Neuronal stem cell (in vitro differentiated cells): ENCODE measurements at regions not wholly inside any gene's neighbourhood (a gene's known extent, or its start where the extent isn't known, plus 50 kb on each side); places are given as distances from the start of the nearest gene placed in this dataset.

Experiments used
- DNase-seq: peaks from one replicate; pipeline ENCODE4 v3.0.0-alpha.2; 2013; ENCODE audit warnings: low spot score
- H2AFZ ChIP-seq: one replicate; pipeline ENCODE4 v1.6.1; 2013; ENCODE audit warnings: mild to moderate bottlenecking, low read length, inconsistent platforms
- H2AK5ac ChIP-seq: 2 replicates; pipeline ENCODE4 v1.6.1; 2013; ENCODE audit warnings: low read depth, mild to moderate bottlenecking, inconsistent platforms, low read length, moderate library complexity, mixed read lengths
- H2BK120ac ChIP-seq: 2 replicates; pipeline ENCODE4 v1.6.1; 2013; ENCODE audit warnings: low read depth, mild to moderate bottlenecking, inconsistent platforms, low read length, moderate library complexity, mixed read lengths
- H2BK12ac ChIP-seq: one replicate; pipeline ENCODE4 v1.6.1; 2013; ENCODE audit warnings: low read length, inconsistent platforms
- H2BK15ac ChIP-seq: 2 replicates; pipeline ENCODE4 v1.6.1; 2013; ENCODE audit warnings: mild to moderate bottlenecking, low read length, inconsistent platforms, mixed read lengths
- H2BK5ac ChIP-seq: one replicate; pipeline ENCODE4 v1.6.1; 2013; ENCODE audit warnings: inconsistent platforms, mild to moderate bottlenecking, low read length, moderate library complexity
- H3K14ac ChIP-seq: one replicate; pipeline ENCODE4 v1.6.1; 2013; ENCODE audit warnings: low read length, inconsistent platforms
- H3K18ac ChIP-seq: 2 replicates; pipeline ENCODE4 v1.6.1; 2013; ENCODE audit warnings: low read length, inconsistent platforms
- H3K23ac ChIP-seq: 2 replicates; pipeline ENCODE4 v1.6.1; 2013; ENCODE audit warnings: low read depth, mild to moderate bottlenecking, mixed read lengths, low read length, inconsistent platforms; ENCODE audit not compliant: poor library complexity
- H3K27ac ChIP-seq: replicated peaks from 3 replicates; pipeline ENCODE4 v1.5.1; 2013; ENCODE audit warnings: low read length, inconsistent platforms
- H3K27me3 ChIP-seq, 3 experiments: 2 replicates each; pipeline ENCODE4 v1.6.1; 2013; ENCODE audit warnings: low read length in 3 of 3, mild to moderate bottlenecking in 2 of 3, inconsistent platforms in 1 of 3, low read depth in 1 of 3, mixed read lengths in 1 of 3, moderate library complexity in 1 of 3; ENCODE audit not compliant: control insufficient read depth in 3 of 3, insufficient read depth in 3 of 3
- H3K36me3 ChIP-seq, 2 donors: replicated peaks in 1 of 2; 2 replicates each; pipeline ENCODE4 v1.6.1; 2013; ENCODE audit warnings: low read length in 2 of 2; ENCODE audit not compliant: control insufficient read depth in 2 of 2, insufficient read depth in 2 of 2
- H3K4ac ChIP-seq: 2 replicates; pipeline ENCODE4 v1.6.1; 2013; ENCODE audit warnings: inconsistent platforms, mild to moderate bottlenecking, low read length, moderate library complexity
- H3K4me1 ChIP-seq, 2 donors: 1 replicate in 1 of 2; 2 replicates in 1 of 2; pipeline ENCODE4 v1.6.1; 2013; ENCODE audit warnings: low read length in 2 of 2, low read depth in 1 of 2; ENCODE audit not compliant: control insufficient read depth in 2 of 2, insufficient read depth in 1 of 2
- H3K4me2 ChIP-seq: one replicate; pipeline ENCODE4 v1.6.1; 2013; ENCODE audit warnings: mild to moderate bottlenecking, low read length, inconsistent platforms; ENCODE audit not compliant: insufficient read depth, poor library complexity, severe bottlenecking
- H3K4me3 ChIP-seq, 2 donors: 2 replicates each; pipeline ENCODE4 v1.5.1; 2013; ENCODE audit warnings: low read length in 2 of 2, mild to moderate bottlenecking in 2 of 2, inconsistent platforms in 1 of 2, moderate library complexity in 1 of 2
- H3K79me1 ChIP-seq: one replicate; pipeline ENCODE4 v1.6.1; 2013; ENCODE audit warnings: low read depth, mild to moderate bottlenecking, inconsistent platforms, low read length, moderate library complexity
- H3K9ac ChIP-seq: one replicate; pipeline ENCODE4 v1.6.1; 2013; ENCODE audit warnings: mild to moderate bottlenecking, low read depth, low read length, inconsistent platforms; ENCODE audit not compliant: poor library complexity
- H3K9me3 ChIP-seq, 2 donors: replicated peaks in 1 of 2; 2 replicates each; pipeline versions ENCODE3 to v1.6.1; 2013; ENCODE audit warnings: low read length in 2 of 2, mild to moderate bottlenecking in 2 of 2, inconsistent platforms in 1 of 2, low read depth in 1 of 2, mixed read lengths in 1 of 2, moderate library complexity in 1 of 2; ENCODE audit not compliant: control insufficient read depth in 2 of 2, insufficient read depth in 1 of 2
- H4K8ac ChIP-seq: one replicate; pipeline ENCODE4 v1.6.1; 2013; ENCODE audit warnings: low read depth, mild to moderate bottlenecking, inconsistent platforms, low read length, moderate library complexity
- H4K91ac ChIP-seq: one replicate; pipeline ENCODE4 v1.6.1; 2013; ENCODE audit warnings: low read length, low read depth, mild to moderate bottlenecking, inconsistent platforms; ENCODE audit not compliant: poor library complexity
- WGBS, 2 donors: extraction: QIAGEN DNeasy Blood & Tissue Kit; methylation state at CpG; one replicate each; pipeline ENCODE4 v1.1.7; 2013; ENCODE audit warnings: missing lambda C conversion rate in 2 of 2, mixed read lengths in 1 of 2; ENCODE audit not compliant: insufficient read length in 2 of 2, insufficient replicate concordance in 1 of 2; ENCODE audit errors: extremely low coverage in 2 of 2; 5-methylcytosine and 5-hydroxymethylcytosine counted together

GRCh38 chr3:189488241-189488767 lies 142.9 kb upstream of the TP63 start:
- H3K9me3 ChIP-seq: no peaks in the 10 kb centered on the region
- no peak overlapping the region for H3K4ac ChIP-seq
- no peak overlapping the region for H3K14ac ChIP-seq
- H3K4me3 ChIP-seq: no peak overlapping the region
- H4K8ac ChIP-seq: no peak overlapping the region
- H2AFZ ChIP-seq: no peak overlapping the region
- H2BK5ac ChIP-seq: no peak overlapping the region
- no peak overlapping the region for H3K4me2 ChIP-seq
- H2BK15ac ChIP-seq: no peak overlapping the region
- no peak overlapping the region for H2BK120ac ChIP-seq
- no peaks in the 10 kb centered on the region for H3K27me3 ChIP-seq
- H3K36me3 ChIP-seq: no peaks in the 10 kb centered on the region
- H2AK5ac ChIP-seq: no peak overlapping the region
- no peak for DNase-seq
- H3K23ac ChIP-seq: no peak overlapping the region
- H3K18ac ChIP-seq: peak overlapping the region; percentile 32
- H3K27ac ChIP-seq: no peak overlapping the region
- no peaks in the 10 kb centered on the region for H3K79me1 ChIP-seq
- H3K4me1 ChIP-seq: peaks cover 0 to 2% of the 10 kb centered on the region in 2 donors
- WGBS, 2 donors: no CpG with 5 or more reads among the region's 9 CpGs
- H2BK12ac ChIP-seq: no peak overlapping the region
- H4K91ac ChIP-seq: no peak overlapping the region
- peak overlapping the region; percentile 47 for H3K9ac ChIP-seq

DNA sequence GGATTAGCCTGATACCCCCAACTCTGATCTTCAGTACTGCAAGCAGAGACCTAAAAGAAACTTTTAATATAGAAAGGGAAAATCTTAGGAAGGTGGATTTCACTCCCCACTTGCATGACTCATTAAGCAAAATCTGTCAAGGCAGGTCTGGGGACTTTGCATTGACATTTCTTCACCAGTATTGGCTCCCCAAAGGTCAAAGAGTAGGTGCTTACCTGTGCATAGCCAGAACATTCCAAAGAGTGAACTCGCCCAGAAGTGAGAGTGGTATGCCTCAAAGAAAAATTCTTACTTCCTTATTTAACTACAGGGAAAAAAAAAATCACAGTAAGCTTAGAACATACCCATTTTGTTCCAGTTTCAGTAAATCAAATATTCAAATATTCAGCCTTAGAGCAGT lies 140.9 kb upstream of the TP63 start:
- Histone ChIP-seq H3K27me3 (no peaks in the 10 kb centered on the region), H3K9ac (no peak overlapping the region), H2BK120ac (no peak overlapping the region), H2AK5ac (no peak overlapping the region), H3K9me3 (no peaks in the 10 kb centered on the region), H2AFZ (no peak overlapping the region), H3K4me1 (peaks cover 0 to 2% of the 10 kb centered on the region in 2 donors), H2BK12ac (no peak overlapping the region), H2BK15ac (no peak overlapping the region), H3K18ac (no peak overlapping the region), H3K4me3 (no peak overlapping the region), H4K8ac (no peak overlapping the region), H3K4me2 (no peak overlapping the region), H3K23ac (no peak overlapping the region), H3K36me3 (no peaks in the 10 kb centered on the region), H3K14ac (no peak overlapping the region), H3K27ac (no peak overlapping the region), H4K91ac (no peak overlapping the region), H2BK5ac (no peak overlapping the region), H3K79me1 (no peaks in the 10 kb centered on the region), H3K4ac (no peak overlapping the region)
- WGBS, 2 donors: no CpG with 5 or more reads among the region's 1 CpG
- DNase-seq: no peak

- Histone ChIP-seq H3K4me3 (no peak overlapping the region), H3K18ac (no peak overlapping the region), H3K4me2 (no peak overlapping the region), H3K9ac (no peak overlapping the region), H3K27ac (no peak overlapping the region), H2BK12ac (no peak overlapping the region), H3K4me1 (peaks cover 0 to 2% of the 10 kb centered on the region in 2 donors), H2AK5ac (no peak overlapping the region), H2AFZ (no peak overlapping the region), H3K4ac (no peak overlapping the region), H4K91ac (no peak overlapping the region), H3K27me3 (no peaks in the 10 kb centered on the region), H4K8ac (no peak overlapping the region), H3K14ac (no peak overlapping the region), H2BK120ac (no peak overlapping the region), H3K23ac (no peak overlapping the region), H3K36me3 (no peaks in the 10 kb centered on the region), H2BK15ac (no peak overlapping the region), H2BK5ac (no peak overlapping the region), H3K79me1 (no peaks in the 10 kb centered on the region), H3K9me3 (no peaks in the 10 kb centered on the region)
- DNase-seq: no peak
- no CpG with 5 or more reads among the region's 3 CpGs for WGBS, 2 donors
Observed at GRCh38 chr3:189490749-189491148, 140.4 kb upstream of the TP63 start.

DNA sequence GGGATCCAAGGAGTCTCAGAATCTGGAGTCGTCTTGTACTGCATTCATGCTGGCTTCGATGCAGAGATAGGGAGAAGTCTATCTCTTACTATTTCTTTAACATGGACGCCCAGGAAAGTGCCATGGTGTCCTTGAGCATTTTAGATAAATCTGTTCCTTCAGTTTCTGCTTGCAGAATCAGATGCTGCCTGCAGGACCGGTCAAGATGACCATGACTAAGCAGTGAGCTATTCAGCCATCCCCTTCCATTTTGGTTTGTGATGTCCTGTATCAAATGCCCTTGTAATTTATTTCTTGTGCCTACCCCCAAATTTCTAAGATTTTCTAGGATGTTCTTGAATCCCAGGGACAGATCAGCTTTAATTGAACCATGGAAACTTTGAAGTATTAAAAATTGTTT lies 139.4 kb upstream of the TP63 start:
- no peak overlapping the region for H3K4me3 ChIP-seq
- H2AK5ac ChIP-seq: no peak overlapping the region
- peaks cover 0 to 5% of the 10 kb centered on the region in 2 donors for H3K4me1 ChIP-seq
- H3K9ac ChIP-seq: no peak overlapping the region
- no peak overlapping the region for H2BK5ac ChIP-seq
- H4K8ac ChIP-seq: no peak overlapping the region
- WGBS, 2 donors: no CpG with 5 or more reads among the region's 4 CpGs
- H3K18ac ChIP-seq: no peak overlapping the region
- no peaks in the 10 kb centered on the region for H3K79me1 ChIP-seq
- H4K91ac ChIP-seq: no peak overlapping the region
- no peak overlapping the region for H2BK15ac ChIP-seq
- no peak overlapping the region for H2AFZ ChIP-seq
- H3K14ac ChIP-seq: no peak overlapping the region
- no peaks in the 10 kb centered on the region for H3K36me3 ChIP-seq
- no peak overlapping the region for H3K4me2 ChIP-seq
- no peak overlapping the region for H3K27ac ChIP-seq
- H3K4ac ChIP-seq: no peak overlapping the region
- no peak overlapping the region for H2BK12ac ChIP-seq
- DNase-seq: no peak
- H3K23ac ChIP-seq: no peak overlapping the region
- H3K27me3 ChIP-seq: no peaks in the 10 kb centered on the region
- H3K9me3 ChIP-seq: no peaks in the 10 kb centered on the region
- no peak overlapping the region for H2BK120ac ChIP-seq
